Activated T-helper 1 cell treated with Interleukin-2 at 50 U/mL for 16 hours (primary cell): ENCODE measurements at regions not wholly inside any gene's neighbourhood (a gene's known extent, or its start where the extent isn't known, plus 50 kb on each side); places are given as distances from the start of the nearest gene placed in this dataset.
"Not testable (repeated sequence)": the region's sequence is repeated elsewhere in the genome, so short reads cannot be mapped to it uniquely, and the experiment has no call there.

Experiments used
- DNase-seq: peaks from one replicate; pipeline ENCODE4 v3.0.0-alpha.2; 2020; ENCODE audit warnings: low read depth

- no peak for DNase-seq
Observed at GRCh38 chr15:69766156-69766555, 313.5 kb downstream of the RPLP1 start.

- DNase-seq: no peak
Observed at GRCh38 chr15:69767191-69767590, 314.6 kb downstream of the RPLP1 start.

- not testable (repeated sequence) for DNase-seq
Observed at GRCh38 chr15:69769336-69769735, 316.7 kb downstream of the RPLP1 start.

- DNase-seq: not testable (repeated sequence)
Observed at GRCh38 chr15:69774258-69774657, 321.6 kb downstream of the RPLP1 start.

- not testable (repeated sequence) for DNase-seq
Observed at GRCh38 chr15:69774711-69775110, 322.1 kb downstream of the RPLP1 start.

- no peak for DNase-seq
Observed at GRCh38 chr15:69777356-69777755, 320.4 kb downstream of the TLE3 start.

GRCh38 chr15:69780374-69780773 is 317.3 kb downstream of the TLE3 start:
- no peak for DNase-seq

GRCh38 chr15:69780981-69781380 is 316.7 kb downstream of the TLE3 start:
- no peak for DNase-seq

GRCh38 chr15:69781411-69782125 is 316.1 kb downstream of the TLE3 start:
- no peak for DNase-seq

- DNase-seq: no peak
Observed at GRCh38 chr15:69782139-69782658, 315.5 kb downstream of the TLE3 start.

GRCh38 chr15:69782809-69783208 is 314.9 kb downstream of the TLE3 start:
- no peak for DNase-seq

GRCh38 chr15:69783211-69783610 is 314.5 kb downstream of the TLE3 start:
- no peak for DNase-seq

GRCh38 chr15:69784798-69785566 is 312.7 kb downstream of the TLE3 start:
- DNase-seq: no peak

GRCh38 chr15:69786136-69786701 is 311.5 kb downstream of the TLE3 start:
- no peak for DNase-seq

GRCh38 chr15:69787791-69788190 is 309.9 kb downstream of the TLE3 start:
- DNase-seq: no peak

GRCh38 chr15:69789648-69790393 is 307.9 kb downstream of the TLE3 start:
- DNase-seq: no peak

GRCh38 chr15:69790632-69791031 is 307.1 kb downstream of the TLE3 start:
- no peak for DNase-seq

GRCh38 chr15:69792823-69793222 is 304.9 kb downstream of the TLE3 start:
- DNase-seq: no peak

- no peak for DNase-seq
Observed at GRCh38 chr15:69793431-69793780, 304.3 kb downstream of the TLE3 start.

GRCh38 chr15:69793781-69794451 is 303.8 kb downstream of the TLE3 start:
- no peak for DNase-seq

GRCh38 chr15:69794645-69795469 is 302.9 kb downstream of the TLE3 start:
- DNase-seq: no peak
